MM.1S (cell line): ENCODE measurements at regions not wholly inside any gene's neighbourhood (a gene's known extent, or its start where the extent isn't known, plus 50 kb on each side); places are given as distances from the start of the nearest gene placed in this dataset.
"Not testable (repeated sequence)": the region's sequence is repeated elsewhere in the genome, so short reads cannot be mapped to it uniquely, and the experiment has no call there.

ENCODE experiments used
- DNase-seq: peaks from one replicate; pipeline ENCODE4 v3.0.0-alpha.2; 2015
- H2AFZ ChIP-seq: fragments of 300-600 bp; sonication (generic); 2 replicates; pipeline ENCODE4 v1.6.0; 2016; ENCODE audit warnings: antibody characterized with exemption, low read length
- H3F3A ChIP-seq: fragments of 300-600 bp; sonication (generic); 2 replicates; pipeline ENCODE4 v1.6.1; 2016; ENCODE audit warnings: mild to moderate bottlenecking, antibody characterized with exemption, low read length, moderate library complexity, mixed read lengths; ENCODE audit not compliant: insufficient read depth
- H3K27ac ChIP-seq: fragments of 300-600 bp; sonication (generic); 2 replicates; pipeline ENCODE4 v1.5.1; 2016; ENCODE audit warnings: mild to moderate bottlenecking, low read length
- H3K27me3 ChIP-seq: fragments of 300-600 bp; sonication (generic); replicated peaks from 2 replicates; pipeline ENCODE4 v1.6.0; 2016; ENCODE audit warnings: low read length; ENCODE audit not compliant: insufficient read depth
- H3K36me3 ChIP-seq: fragments of 300-600 bp; sonication (generic); replicated peaks from 2 replicates; pipeline ENCODE4 v1.6.1; 2016; ENCODE audit warnings: mild to moderate bottlenecking, low read length, mixed read lengths; ENCODE audit not compliant: insufficient read depth
- H3K4me1 ChIP-seq: fragments of 300-600 bp; sonication (generic); 2 replicates; pipeline ENCODE4 v1.6.1; 2016; ENCODE audit warnings: low read length, mixed read lengths
- H3K4me2 ChIP-seq: fragments of 300-600 bp; sonication (generic); 2 replicates; pipeline ENCODE4 v1.6.0; 2016; ENCODE audit warnings: low read depth, low read length
- H3K4me3 ChIP-seq: fragments of 300-600 bp; sonication (generic); 2 replicates; pipeline ENCODE4 v1.5.1; 2016; ENCODE audit warnings: low read length, mixed read lengths
- H3K79me2 ChIP-seq: fragments of 300-600 bp; sonication (generic); 2 replicates; pipeline ENCODE4 v1.6.1; 2016; ENCODE audit warnings: mixed run types, low read length, mixed read lengths
- H3K9ac ChIP-seq: fragments of 300-600 bp; sonication (generic); 2 replicates; pipeline ENCODE4 v1.6.1; 2016; ENCODE audit warnings: low read length, mixed read lengths
- H3K9me2 ChIP-seq: fragments of 300-600 bp; sonication (generic); replicated peaks from 2 replicates; pipeline ENCODE4 v1.6.1; 2016; ENCODE audit warnings: mild to moderate bottlenecking, low read length, mixed read lengths; ENCODE audit not compliant: insufficient read depth
- H3K9me3 ChIP-seq: fragments of 300-600 bp; sonication (generic); replicated peaks from 2 replicates; pipeline ENCODE4 v1.6.1; 2016; ENCODE audit warnings: mild to moderate bottlenecking, low read length, mixed read lengths; ENCODE audit not compliant: insufficient read depth
- H4K20me1 ChIP-seq: fragments of 300-600 bp; sonication (generic); 2 replicates; pipeline ENCODE4 v1.6.1; 2016; ENCODE audit warnings: mild to moderate bottlenecking, low read length, moderate library complexity, mixed read lengths; ENCODE audit not compliant: insufficient read depth
- EZH2 ChIP-seq: fragments of 300-600 bp; sonication (generic); optimal IDR thresholded peaks from 2 replicates; pipeline ENCODE3; 2017; ENCODE audit warnings: low read depth, mild to moderate bottlenecking, antibody characterized with exemption, low read length, mixed read lengths
- EZH2phosphoT487 ChIP-seq: fragments of 300-600 bp; sonication (generic); IDR thresholded peaks from 2 replicates; pipeline ENCODE4 v1.6.1; 2018; ENCODE audit warnings: antibody characterized with exemption, low read length
- TF ChIP-seq, protein P1 (sequence below): fragments of 300-600 bp; sonication (generic); IDR thresholded peaks from 2 replicates; pipeline ENCODE4 v1.5.1; 2016; ENCODE audit warnings: antibody characterized with exemption, low read length, mixed read lengths

DNA sequence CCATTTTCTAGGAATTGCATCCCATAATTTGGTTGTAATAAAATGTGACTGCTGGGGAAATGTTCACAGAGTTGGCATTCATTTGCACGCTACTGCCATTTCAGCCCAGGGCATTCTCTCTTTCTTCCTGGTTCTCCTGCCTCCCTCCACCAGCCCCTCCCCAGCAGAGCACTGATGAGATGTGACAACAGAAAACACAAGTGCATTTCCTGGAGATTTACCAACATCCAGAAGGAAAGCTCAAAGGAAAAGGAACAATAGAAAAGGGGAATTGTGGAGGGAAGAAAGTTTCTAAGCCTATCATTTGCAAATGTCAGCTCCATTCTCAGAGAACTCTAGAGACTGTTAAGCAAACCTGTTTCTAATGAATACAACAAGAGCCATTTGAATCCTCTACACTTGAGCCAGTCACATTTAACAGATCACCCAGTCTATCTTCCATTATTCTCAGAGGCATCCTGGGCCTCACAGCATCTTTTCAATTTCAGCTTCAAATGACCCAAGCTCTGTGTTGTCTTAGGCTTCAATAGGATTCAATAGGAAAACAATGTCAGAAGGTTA lies 395.6 kb upstream of the PBX1 start:
- Histone ChIP-seq H3K9me3 (no peaks in the 10 kb centered on the region), H3K9me2 (no peaks in the 10 kb centered on the region), H3K4me2 (no peak overlapping the region), H3K79me2 (no peaks in the 10 kb centered on the region), H3K4me3 (no peak overlapping the region), H3K4me1 (no peaks in the 10 kb centered on the region), H2AFZ (no peak overlapping the region), H3K27ac (no peak overlapping the region), H3K36me3 (no peaks in the 10 kb centered on the region), H3K9ac (no peak overlapping the region), H4K20me1 (no peaks in the 10 kb centered on the region), H3F3A (no peaks in the 10 kb centered on the region), H3K27me3 (no peaks in the 10 kb centered on the region)
- DNase-seq, result no peak
- TF ChIP-seq, protein P1, sequence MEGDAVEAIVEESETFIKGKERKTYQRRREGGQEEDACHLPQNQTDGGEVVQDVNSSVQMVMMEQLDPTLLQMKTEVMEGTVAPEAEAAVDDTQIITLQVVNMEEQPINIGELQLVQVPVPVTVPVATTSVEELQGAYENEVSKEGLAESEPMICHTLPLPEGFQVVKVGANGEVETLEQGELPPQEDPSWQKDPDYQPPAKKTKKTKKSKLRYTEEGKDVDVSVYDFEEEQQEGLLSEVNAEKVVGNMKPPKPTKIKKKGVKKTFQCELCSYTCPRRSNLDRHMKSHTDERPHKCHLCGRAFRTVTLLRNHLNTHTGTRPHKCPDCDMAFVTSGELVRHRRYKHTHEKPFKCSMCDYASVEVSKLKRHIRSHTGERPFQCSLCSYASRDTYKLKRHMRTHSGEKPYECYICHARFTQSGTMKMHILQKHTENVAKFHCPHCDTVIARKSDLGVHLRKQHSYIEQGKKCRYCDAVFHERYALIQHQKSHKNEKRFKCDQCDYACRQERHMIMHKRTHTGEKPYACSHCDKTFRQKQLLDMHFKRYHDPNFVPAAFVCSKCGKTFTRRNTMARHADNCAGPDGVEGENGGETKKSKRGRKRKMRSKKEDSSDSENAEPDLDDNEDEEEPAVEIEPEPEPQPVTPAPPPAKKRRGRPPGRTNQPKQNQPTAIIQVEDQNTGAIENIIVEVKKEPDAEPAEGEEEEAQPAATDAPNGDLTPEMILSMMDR, result no peak
- TF ChIP-seq EZH2 (no peak), EZH2phosphoT487 (no peak)

DNA sequence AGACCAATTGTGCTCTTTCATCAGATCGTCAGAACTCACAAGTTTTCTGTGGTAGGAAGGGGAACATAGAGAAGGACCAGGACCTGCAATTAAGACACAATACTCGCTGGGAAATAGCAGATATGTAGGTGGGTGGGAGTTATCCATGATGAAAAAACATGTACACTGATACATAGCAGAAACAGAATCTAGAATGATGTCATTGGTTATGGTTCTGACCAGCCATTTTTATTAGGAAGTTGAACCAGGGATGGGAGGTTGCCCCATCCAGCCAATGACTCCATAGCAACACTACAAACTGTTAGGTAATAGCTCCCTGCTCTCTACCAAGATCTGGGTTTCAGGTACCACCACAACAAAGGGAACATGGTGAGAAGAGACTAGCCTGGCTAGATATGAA lies 393.5 kb upstream of the PBX1 start:
- Histone ChIP-seq H3K27me3 (no peaks in the 10 kb centered on the region), H3K4me1 (no peaks in the 10 kb centered on the region), H3K79me2 (no peaks in the 10 kb centered on the region), H3K9me3 (no peaks in the 10 kb centered on the region), H3K4me3 (no peak overlapping the region), H3K9me2 (no peaks in the 10 kb centered on the region), H3K36me3 (no peaks in the 10 kb centered on the region), H3K9ac (no peak overlapping the region), H2AFZ (no peak overlapping the region), H3F3A (no peaks in the 10 kb centered on the region), H3K27ac (no peak overlapping the region), H4K20me1 (no peaks in the 10 kb centered on the region), H3K4me2 (no peak overlapping the region)
- DNase-seq, result no peak
- no peak for TF ChIP-seq EZH2
- TF ChIP-seq EZH2phosphoT487, result no peak
- TF ChIP-seq, protein P1, result no peak

DNA sequence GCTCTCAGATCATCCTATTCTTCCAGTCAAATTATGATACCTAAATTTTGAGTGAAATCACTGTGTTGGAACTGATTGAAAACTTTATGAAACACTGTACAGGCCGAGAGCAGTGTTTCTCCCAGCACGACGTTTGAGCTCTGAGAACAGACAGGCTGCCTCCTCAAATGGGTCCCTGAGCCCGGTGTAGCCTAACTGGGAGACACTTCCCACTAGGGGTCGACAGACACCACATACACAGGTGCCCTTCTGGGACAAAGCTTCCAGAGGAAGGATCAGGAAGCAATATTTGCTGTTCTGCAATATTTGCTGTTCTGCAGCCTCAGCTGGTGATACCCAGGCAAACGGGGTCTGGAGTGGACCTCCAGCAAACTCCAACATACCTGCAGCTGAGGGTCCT lies 392.5 kb upstream of the PBX1 start:
- not testable (repeated sequence) for H3K36me3 ChIP-seq, H3K27ac ChIP-seq, H3K9me2 ChIP-seq, H3K4me2 ChIP-seq, H3K4me1 ChIP-seq, H4K20me1 ChIP-seq, H3K9ac ChIP-seq, H3K27me3 ChIP-seq, H2AFZ ChIP-seq, DNase-seq, H3K4me3 ChIP-seq, H3F3A ChIP-seq, H3K9me3 ChIP-seq, H3K79me2 ChIP-seq

DNA sequence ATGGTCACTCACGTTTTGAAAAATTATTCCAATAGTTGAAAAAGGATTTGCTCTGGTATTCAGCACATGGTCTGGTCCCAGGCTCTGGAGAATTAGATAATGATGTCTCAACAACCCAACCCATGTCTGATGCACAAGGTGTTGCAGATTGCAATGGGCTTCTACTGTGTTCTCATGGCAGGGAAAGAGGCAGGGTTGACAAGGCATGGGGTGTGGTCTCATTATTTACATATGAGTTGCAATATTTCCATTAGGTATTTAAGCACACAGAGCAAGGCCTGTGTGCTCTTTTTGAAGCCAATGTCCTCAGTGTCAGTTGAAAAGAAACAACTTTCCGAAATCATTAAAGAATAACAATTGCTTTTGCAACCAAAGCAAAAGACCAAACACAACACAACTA lies 381.9 kb upstream of the PBX1 start:
- no peaks in the 10 kb centered on the region for H3K79me2 ChIP-seq
- H3K9ac ChIP-seq, result no peak overlapping the region
- H4K20me1 ChIP-seq, result no peaks in the 10 kb centered on the region
- no peaks in the 10 kb centered on the region for H3K9me3 ChIP-seq
- no peaks in the 10 kb centered on the region for H3K36me3 ChIP-seq
- no peak overlapping the region for H3K4me2 ChIP-seq
- H3K27me3 ChIP-seq, result no peaks in the 10 kb centered on the region
- H3K27ac ChIP-seq, result no peak overlapping the region
- no peaks in the 10 kb centered on the region for H3F3A ChIP-seq
- no peak overlapping the region for H2AFZ ChIP-seq
- H3K4me1 ChIP-seq, result no peaks in the 10 kb centered on the region
- DNase-seq, result no peak
- no peak overlapping the region for H3K4me3 ChIP-seq
- no peak for TF ChIP-seq EZH2phosphoT487
- TF ChIP-seq, protein P1, result no peak
- no peak for TF ChIP-seq EZH2
- no peaks in the 10 kb centered on the region for H3K9me2 ChIP-seq
